Activated CD8-positive, alpha-beta T cell treated with anti-CD3 and anti-CD28 coated beads, Interleukin-2, amount 10 ng/mL, durations not matched to agents 7 days and 5 days (primary cell): ENCODE measurements at regions not wholly inside any gene's neighbourhood (a gene's known extent, or its start where the extent isn't known, plus 50 kb on each side); places are given as distances from the start of the nearest gene placed in this dataset.
"Not testable (repeated sequence)": the region's sequence is repeated elsewhere in the genome, so short reads cannot be mapped to it uniquely, and the experiment has no call there.

Experiments used
- ATAC-seq: fragments of 150-1000 bp; cut with Tn5 transposase; one replicate; pipeline ENCODE4 v1.10.0; 2021; ENCODE audit warnings: moderate library complexity
- CTCF ChIA-PET: fragments of 350-600 bp; sonication (Branson Sonifier 250); formaldehyde crosslinking; loops from one replicate; lab custom pipeline; 2021; ENCODE audit warnings: antibody characterized with exemption; lab: Charles Lee
- POLR2A ChIA-PET: fragments of 350-600 bp; sonication (Branson Sonifier 250); formaldehyde crosslinking; loops from one replicate; lab custom pipeline; 2021; ENCODE audit warnings: antibody characterized with exemption; lab: Charles Lee
- DNase-seq: peaks from one replicate; pipeline ENCODE4 v3.0.0-alpha.2; 2020
- H3K27ac Mint-ChIP-seq: one replicate; pipeline ENCODE4 v1.8.0; 2021; ENCODE audit warnings: mild to moderate bottlenecking, mixed read lengths
- H3K27me3 Mint-ChIP-seq: one replicate; pipeline ENCODE4 v1.8.0; 2021; ENCODE audit warnings: low read depth, mixed read lengths
- H3K36me3 Mint-ChIP-seq: one replicate; pipeline ENCODE4 v1.8.0; 2021; ENCODE audit warnings: low read depth, mixed read lengths
- H3K4me1 Mint-ChIP-seq: one replicate; pipeline ENCODE4 v1.8.0; 2021; ENCODE audit warnings: low read depth, mixed read lengths
- H3K4me3 Mint-ChIP-seq: one replicate; pipeline ENCODE4 v1.8.0; 2021; ENCODE audit warnings: mild to moderate bottlenecking, mixed read lengths
- H3K9me3 Mint-ChIP-seq: one replicate; pipeline ENCODE4 v1.8.0; 2022; ENCODE audit warnings: mixed read lengths; ENCODE audit not compliant: insufficient read depth

- DNase-seq, result no peak
- no peaks in the 10 kb centered on the region for H3K4me1 Mint-ChIP-seq
- no peaks in the 10 kb centered on the region for H3K27me3 Mint-ChIP-seq
- no peaks in the 10 kb centered on the region for H3K36me3 Mint-ChIP-seq
- CTCF ChIA-PET, result no interaction called here
- no peak for ATAC-seq
- POLR2A ChIA-PET, result no interaction called here
- H3K27ac Mint-ChIP-seq, result no peak overlapping the region
- no peak overlapping the region for H3K4me3 Mint-ChIP-seq
- H3K9me3 Mint-ChIP-seq, result peaks cover 13% of the 10 kb centered on the region
Measured at GRCh38 chr3:20739814-20740213, 553.8 kb upstream of the SGO1 start.

GRCh38 chr3:20736287-20736852 is 550.4 kb upstream of the SGO1 start:
- no peak for ATAC-seq
- H3K27me3 Mint-ChIP-seq, result no peaks in the 10 kb centered on the region
- DNase-seq, result no peak
- H3K4me1 Mint-ChIP-seq, result no peaks in the 10 kb centered on the region
- no peak overlapping the region for H3K27ac Mint-ChIP-seq
- no peaks in the 10 kb centered on the region for H3K36me3 Mint-ChIP-seq
- no peak overlapping the region for H3K4me3 Mint-ChIP-seq
- H3K9me3 Mint-ChIP-seq, result peaks cover 10% of the 10 kb centered on the region
- ChIA-PET CTCF (no interaction called here), POLR2A (no interaction called here)

GRCh38 chr3:20729185-20729584 is 543.2 kb upstream of the SGO1 start:
- peaks cover 24% of the 10 kb centered on the region for H3K9me3 Mint-ChIP-seq
- ChIA-PET POLR2A (no interaction called here), CTCF (no interaction called here)
- H3K4me3 Mint-ChIP-seq, result no peak overlapping the region
- DNase-seq (no peak), ATAC-seq (no peak)
- no peak overlapping the region for H3K27ac Mint-ChIP-seq
- no peaks in the 10 kb centered on the region for H3K4me1 Mint-ChIP-seq
- H3K27me3 Mint-ChIP-seq, result no peaks in the 10 kb centered on the region
- H3K36me3 Mint-ChIP-seq, result no peaks in the 10 kb centered on the region

DNA sequence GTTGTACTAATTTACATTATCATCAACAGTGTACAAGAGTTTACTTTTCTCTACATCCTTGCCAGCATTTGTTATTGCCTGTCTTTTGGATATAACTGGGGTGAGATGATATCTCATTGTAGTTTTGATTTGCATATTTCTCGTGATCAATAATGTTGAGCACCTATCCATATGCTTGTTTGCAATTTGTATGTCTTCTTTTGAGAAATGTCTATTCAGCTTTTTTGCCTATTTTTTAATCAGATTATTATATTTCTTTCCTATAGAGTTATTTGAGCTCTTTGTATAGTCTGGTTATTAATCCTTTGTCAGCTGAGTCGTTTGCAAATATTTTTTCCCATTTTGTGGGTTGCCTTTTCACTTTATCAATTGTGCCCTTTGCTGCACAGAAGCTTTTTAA is 540.8 kb upstream of the SGO1 start:
- Mint-ChIP-seq H3K9me3 (peaks cover 25% of the 10 kb centered on the region), H3K36me3 (no peaks in the 10 kb centered on the region), H3K4me1 (no peaks in the 10 kb centered on the region), H3K4me3 (no peak overlapping the region), H3K27ac (no peak overlapping the region), H3K27me3 (no peaks in the 10 kb centered on the region)
- CTCF ChIA-PET, result no interaction called here
- POLR2A ChIA-PET, result no interaction called here
- DNase-seq (no peak), ATAC-seq (no peak)

DNA sequence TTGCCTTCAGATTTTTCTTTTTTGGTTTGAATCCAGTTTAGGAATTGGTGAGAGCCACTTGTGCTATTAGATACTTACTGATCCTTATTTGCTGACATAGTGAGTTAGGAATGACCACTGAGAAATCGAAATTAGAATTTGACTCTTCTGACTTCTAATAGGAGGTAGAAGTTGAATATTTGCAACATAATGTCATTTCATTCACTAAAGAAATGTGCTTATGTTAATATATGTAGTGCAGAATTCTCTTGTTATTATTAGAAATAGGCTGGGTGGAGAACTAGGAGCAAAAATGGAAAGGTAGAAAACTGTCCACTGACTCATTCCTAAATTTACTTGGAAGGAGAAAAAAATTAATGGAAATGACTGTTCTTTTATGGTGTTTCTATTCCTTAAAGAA is 538.2 kb upstream of the SGO1 start:
- Mint-ChIP-seq H3K4me3 (no peak overlapping the region), H3K9me3 (peaks cover 25% of the 10 kb centered on the region), H3K27ac (no peak overlapping the region), H3K27me3 (no peaks in the 10 kb centered on the region), H3K36me3 (no peaks in the 10 kb centered on the region), H3K4me1 (no peaks in the 10 kb centered on the region)
- CTCF ChIA-PET, result no interaction called here
- POLR2A ChIA-PET, result no interaction called here
- no peak for DNase-seq
- ATAC-seq, result no peak

- H3K27ac Mint-ChIP-seq, DNase-seq, ATAC-seq, H3K4me3 Mint-ChIP-seq, H3K4me1 Mint-ChIP-seq, H3K27me3 Mint-ChIP-seq, H3K36me3 Mint-ChIP-seq, CTCF ChIA-PET, POLR2A ChIA-PET: not testable (repeated sequence)
- peaks cover 15% of the 10 kb centered on the region for H3K9me3 Mint-ChIP-seq
Measured at GRCh38 chr3:20716425-20716824, 530.4 kb upstream of the SGO1 start.

- DNase-seq (no peak), ATAC-seq (no peak)
- H3K27ac Mint-ChIP-seq, result no peak overlapping the region
- no peaks in the 10 kb centered on the region for H3K4me1 Mint-ChIP-seq
- POLR2A ChIA-PET, result no interaction called here
- CTCF ChIA-PET, result no interaction called here
- H3K9me3 Mint-ChIP-seq, result no peaks in the 10 kb centered on the region
- H3K36me3 Mint-ChIP-seq, result no peaks in the 10 kb centered on the region
- no peak overlapping the region for H3K4me3 Mint-ChIP-seq
- no peaks in the 10 kb centered on the region for H3K27me3 Mint-ChIP-seq
Measured at GRCh38 chr3:20701641-20702040, 515.6 kb upstream of the SGO1 start.

DNA sequence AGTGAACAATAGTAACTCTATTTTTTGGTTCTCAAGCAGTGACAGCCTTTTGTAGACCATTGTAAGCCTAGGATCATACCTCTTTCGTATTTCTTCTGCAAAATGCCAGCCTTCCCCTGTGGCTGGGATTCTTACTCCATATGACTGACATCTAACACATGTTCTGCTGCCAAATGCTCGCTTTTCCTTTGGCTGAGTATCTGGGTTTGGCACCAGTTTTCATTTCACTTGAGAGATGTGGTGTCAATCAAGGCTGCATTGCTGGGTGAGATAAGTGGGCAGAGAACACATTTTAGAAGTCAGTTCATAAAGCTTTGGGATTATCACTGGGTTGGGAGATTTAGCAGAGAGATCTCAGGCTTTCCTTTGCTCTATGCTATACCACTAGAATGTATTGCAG is 514.7 kb upstream of the SGO1 start:
- CTCF ChIA-PET, result no interaction called here
- Mint-ChIP-seq H3K9me3 (peaks cover under 1% of the 10 kb centered on the region), H3K36me3 (no peaks in the 10 kb centered on the region), H3K27ac (no peak overlapping the region), H3K4me3 (no peak overlapping the region), H3K4me1 (no peaks in the 10 kb centered on the region), H3K27me3 (no peaks in the 10 kb centered on the region)
- DNase-seq, result no peak
- ATAC-seq, result no peak
- POLR2A ChIA-PET, result no interaction called here

DNA sequence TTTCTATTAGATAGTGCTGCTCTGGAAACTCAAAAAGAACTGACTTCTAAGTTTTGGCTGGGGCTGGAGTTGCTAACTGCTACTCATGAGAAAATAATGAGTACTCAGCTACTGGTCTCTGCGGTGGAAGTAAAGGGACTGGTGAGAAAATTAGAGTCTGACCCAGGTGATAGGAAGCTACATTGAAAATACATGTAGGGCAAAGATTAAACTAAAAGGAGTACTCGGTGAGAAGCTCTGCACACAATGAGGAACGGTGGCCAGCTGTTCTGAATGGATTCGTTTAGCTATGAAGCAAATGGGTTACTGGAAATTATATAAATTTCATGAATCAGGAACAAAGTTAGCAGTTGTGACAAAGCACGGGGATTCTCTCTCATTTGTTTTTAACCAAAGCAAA is 512.9 kb upstream of the SGO1 start:
- CTCF ChIA-PET, result no interaction called here
- Mint-ChIP-seq H3K9me3 (peaks cover 9% of the 10 kb centered on the region), H3K4me3 (no peak overlapping the region), H3K4me1 (no peaks in the 10 kb centered on the region), H3K27me3 (no peaks in the 10 kb centered on the region), H3K36me3 (no peaks in the 10 kb centered on the region), H3K27ac (no peak overlapping the region)
- no peak for ATAC-seq
- no peak for DNase-seq
- POLR2A ChIA-PET, result no interaction called here

- Mint-ChIP-seq H3K9me3 (peaks cover 14% of the 10 kb centered on the region), H3K4me1 (no peaks in the 10 kb centered on the region), H3K36me3 (no peaks in the 10 kb centered on the region), H3K27me3 (no peaks in the 10 kb centered on the region), H3K4me3 (no peak overlapping the region), H3K27ac (no peak overlapping the region)
- ChIA-PET CTCF (no interaction called here), POLR2A (no interaction called here)
- ATAC-seq (no peak), DNase-seq (no peak)
Measured at GRCh38 chr3:20696388-20697150, 510.6 kb upstream of the SGO1 start.

DNA sequence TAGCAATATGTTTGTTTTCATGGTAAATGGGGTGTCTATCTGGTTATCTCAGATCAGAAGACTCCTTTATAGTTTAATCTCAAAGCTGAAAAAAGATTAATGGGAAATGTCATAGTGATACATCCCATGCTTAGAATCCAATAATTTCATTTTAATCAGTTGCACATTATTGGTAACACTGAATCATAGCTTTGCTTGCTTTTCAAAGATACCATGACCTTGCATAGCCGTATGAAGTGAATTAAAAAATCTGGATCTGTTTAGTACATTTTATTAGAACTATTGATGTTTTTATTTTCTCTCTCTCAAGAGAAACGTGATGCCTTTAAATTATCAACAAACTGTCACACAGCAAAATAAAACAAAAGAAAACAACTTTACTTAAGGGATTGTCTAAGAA is 506.7 kb upstream of the SGO1 start:
- no peaks in the 10 kb centered on the region for H3K36me3 Mint-ChIP-seq
- ATAC-seq (no peak), DNase-seq (no peak)
- H3K9me3 Mint-ChIP-seq, result peaks cover 22% of the 10 kb centered on the region
- no peak overlapping the region for H3K4me3 Mint-ChIP-seq
- ChIA-PET POLR2A (no interaction called here), CTCF (no interaction called here)
- H3K4me1 Mint-ChIP-seq, result no peaks in the 10 kb centered on the region
- H3K27ac Mint-ChIP-seq, result no peak overlapping the region
- no peaks in the 10 kb centered on the region for H3K27me3 Mint-ChIP-seq

DNA sequence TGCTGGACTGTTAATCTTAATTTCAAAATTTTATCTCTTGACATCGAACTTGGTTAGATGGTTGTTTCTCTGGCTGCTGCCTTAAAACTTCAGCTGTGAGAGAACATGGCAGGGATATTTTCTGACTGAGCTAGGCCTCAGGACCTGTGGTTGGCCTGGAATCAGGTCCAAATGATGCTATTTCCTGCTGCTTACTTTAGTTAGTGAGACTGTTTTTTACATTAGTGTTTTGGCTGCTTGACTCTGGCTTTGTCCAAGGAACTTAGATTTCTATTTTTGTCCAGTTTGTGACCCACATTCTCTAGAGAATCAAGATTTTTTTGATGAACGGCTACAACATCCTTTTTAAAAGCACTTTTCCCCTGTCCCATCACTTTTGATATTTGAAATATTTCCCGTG is 497.9 kb upstream of the SGO1 start:
- no peak overlapping the region for H3K4me3 Mint-ChIP-seq
- no peaks in the 10 kb centered on the region for H3K36me3 Mint-ChIP-seq
- H3K27me3 Mint-ChIP-seq, result no peaks in the 10 kb centered on the region
- peaks cover 20% of the 10 kb centered on the region for H3K9me3 Mint-ChIP-seq
- H3K27ac Mint-ChIP-seq, result no peak overlapping the region
- POLR2A ChIA-PET, result no interaction called here
- CTCF ChIA-PET, result no interaction called here
- DNase-seq, result no peak
- no peak for ATAC-seq
- no peaks in the 10 kb centered on the region for H3K4me1 Mint-ChIP-seq

- Mint-ChIP-seq H3K4me3 (no peak overlapping the region), H3K27me3 (no peaks in the 10 kb centered on the region), H3K27ac (no peak overlapping the region), H3K36me3 (no peaks in the 10 kb centered on the region), H3K9me3 (peaks cover 21% of the 10 kb centered on the region), H3K4me1 (no peaks in the 10 kb centered on the region)
- POLR2A ChIA-PET, result no interaction called here
- DNase-seq, result no peak
- no peak for ATAC-seq
- CTCF ChIA-PET, result no interaction called here
Measured at GRCh38 chr3:20682573-20682972, 496.6 kb upstream of the SGO1 start.
